ENCODE measurements at regions not wholly inside any gene's neighbourhood (a gene's known extent, or its start where the extent isn't known, plus 50 kb on each side); places are given as distances from the start of the nearest gene placed in this dataset.

GRCh38 chr9:38224941-38225340, 155.9 kb upstream of the SHB start:
- DNase-seq, result no peak

GRCh38 chr9:38216572-38216971, 147.5 kb upstream of the SHB start:
- no peak for DNase-seq

- no peak for DNase-seq
Observed at GRCh38 chr9:38215465-38215864, 146.4 kb upstream of the SHB start.

DNA sequence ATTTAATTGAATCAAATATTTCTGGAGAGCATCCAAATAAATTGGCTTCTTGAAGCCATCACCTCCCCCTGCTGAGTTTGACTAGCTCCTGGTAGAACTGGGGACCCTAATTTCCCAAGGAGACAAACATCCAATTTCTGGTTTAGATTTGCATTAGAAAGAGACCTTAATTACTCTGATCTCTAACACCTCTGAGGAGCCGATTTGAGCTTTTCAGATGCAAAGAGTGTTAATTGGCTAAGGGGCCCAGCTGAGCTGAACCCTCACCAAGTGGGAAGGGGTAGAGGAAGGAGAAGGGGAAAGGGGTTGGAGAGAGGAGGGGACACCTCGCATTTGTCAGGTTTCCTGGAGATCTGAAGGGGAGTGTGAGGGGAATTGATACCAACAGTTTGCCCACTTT, 145.4 kb upstream of the SHB start:
- DNase-seq, result no peak

DNA sequence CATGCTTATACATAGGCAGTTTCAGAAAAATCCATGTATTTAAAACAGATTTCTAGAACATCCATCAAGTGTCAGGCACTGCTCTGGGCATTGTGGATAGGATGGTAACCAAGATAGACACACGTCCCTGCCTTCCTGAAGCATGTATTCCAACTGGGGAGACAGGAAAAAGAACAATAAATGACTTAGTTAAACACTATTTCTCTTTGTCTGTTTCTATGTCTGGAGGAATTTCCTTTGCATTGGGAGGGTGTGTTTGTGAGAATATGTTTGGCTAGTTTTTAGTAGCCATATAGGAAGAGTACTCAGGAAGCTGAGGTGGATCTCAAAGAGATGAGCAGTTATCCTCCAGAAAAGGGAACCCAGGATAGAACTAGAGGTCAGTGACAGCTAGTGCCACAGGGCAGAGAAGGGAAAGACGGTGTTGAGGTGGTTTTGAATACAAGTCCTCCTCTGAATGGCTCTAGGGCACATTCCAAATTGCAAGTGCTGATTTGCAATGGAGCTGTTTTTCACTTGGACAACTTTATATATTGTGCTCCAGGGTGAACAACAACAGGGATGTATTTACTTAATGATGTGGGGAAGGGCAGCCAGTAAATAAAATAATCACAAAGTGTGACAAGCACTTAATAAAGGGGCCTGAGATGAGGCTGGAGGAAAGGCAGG, 144.7 kb upstream of the SHB start:
- DNase-seq, result no peak

GRCh38 chr9:38212016-38212415, 143.0 kb upstream of the SHB start:
- no peak for DNase-seq

GRCh38 chr9:38211002-38211401, 142.0 kb upstream of the SHB start:
- no peak for DNase-seq

- DNase-seq, result no peak
Observed at GRCh38 chr9:38208206-38208901, 139.3 kb upstream of the SHB start.

GRCh38 chr9:38207247-38207778, 138.3 kb upstream of the SHB start:
- no peak for DNase-seq

GRCh38 chr9:38205279-38205678, 136.3 kb upstream of the SHB start:
- DNase-seq, result no peak

- no peak for DNase-seq
Observed at GRCh38 chr9:38202336-38202938, 133.4 kb upstream of the SHB start.

GRCh38 chr9:38201844-38202243, 132.8 kb upstream of the SHB start:
- DNase-seq, result no peak

GRCh38 chr9:38200431-38200830, 131.4 kb upstream of the SHB start:
- peak; percentile 68 for DNase-seq

GRCh38 chr9:38198140-38198539, 129.1 kb upstream of the SHB start:
- no peak for DNase-seq

GRCh38 chr9:38196714-38197113, 127.7 kb upstream of the SHB start:
- no peak for DNase-seq

DNA sequence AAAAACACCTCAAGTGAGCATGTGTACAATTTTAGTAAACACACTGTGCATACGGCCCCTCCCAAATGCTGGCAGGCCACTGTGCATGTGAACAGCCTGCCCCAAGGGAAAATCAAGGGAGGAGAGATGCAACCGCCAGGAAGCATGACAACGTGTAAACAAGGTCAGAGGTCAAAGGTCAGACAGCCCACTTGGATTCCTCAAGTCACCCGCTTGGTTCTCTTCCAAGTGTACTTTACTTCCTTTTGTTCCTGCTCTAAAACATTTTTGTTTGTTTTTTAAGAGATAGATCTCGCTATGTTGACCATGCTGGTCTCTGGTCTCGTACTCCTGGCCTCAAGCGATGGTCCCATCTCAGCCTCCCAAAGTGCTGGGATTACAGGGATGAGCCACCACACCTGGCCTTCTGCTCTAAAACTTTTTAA, 126.7 kb upstream of the SHB start:
- no peak for DNase-seq

GRCh38 chr9:38194870-38195269, 125.8 kb upstream of the SHB start:
- no peak for DNase-seq

GRCh38 chr9:38192731-38193265, 123.8 kb upstream of the SHB start:
- no peak for DNase-seq

DNA sequence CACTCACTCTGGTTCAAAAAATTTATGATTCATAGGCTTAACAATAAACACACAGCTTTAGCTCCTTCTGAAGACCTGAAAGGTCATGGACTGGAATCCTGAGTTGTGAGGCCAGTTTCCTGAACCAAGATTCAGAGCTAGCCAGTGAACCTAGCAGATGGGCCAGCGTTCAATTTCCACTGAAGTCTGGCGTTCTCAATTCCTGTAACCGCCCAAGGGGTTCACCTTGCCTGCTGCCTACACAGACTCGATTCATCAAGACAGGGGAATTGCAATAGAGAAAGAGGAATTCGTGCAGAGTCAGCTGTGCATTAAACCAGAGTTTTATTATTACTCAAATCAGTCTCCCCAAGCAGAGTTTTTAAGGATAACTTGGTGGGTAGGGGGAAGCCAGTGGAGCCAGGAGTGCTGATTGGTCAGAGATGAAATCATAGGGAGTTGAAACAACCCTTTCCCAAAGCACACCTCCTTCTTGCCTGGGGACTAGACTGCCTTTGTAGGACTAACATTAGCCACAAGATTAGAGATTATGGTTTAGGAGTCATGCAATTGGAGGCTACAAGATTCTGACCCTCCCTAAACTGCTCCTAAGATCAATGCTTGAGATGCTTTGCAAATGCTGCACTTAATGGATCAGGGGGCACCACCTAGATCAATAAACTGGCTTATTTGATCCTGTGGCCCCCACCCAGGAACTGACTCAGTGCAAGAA, 117.5 kb upstream of the SHB start:
- DNase-seq, result no peak

GRCh38 chr9:38185647-38186403, 116.8 kb upstream of the SHB start:
- DNase-seq, result no peak

DNA sequence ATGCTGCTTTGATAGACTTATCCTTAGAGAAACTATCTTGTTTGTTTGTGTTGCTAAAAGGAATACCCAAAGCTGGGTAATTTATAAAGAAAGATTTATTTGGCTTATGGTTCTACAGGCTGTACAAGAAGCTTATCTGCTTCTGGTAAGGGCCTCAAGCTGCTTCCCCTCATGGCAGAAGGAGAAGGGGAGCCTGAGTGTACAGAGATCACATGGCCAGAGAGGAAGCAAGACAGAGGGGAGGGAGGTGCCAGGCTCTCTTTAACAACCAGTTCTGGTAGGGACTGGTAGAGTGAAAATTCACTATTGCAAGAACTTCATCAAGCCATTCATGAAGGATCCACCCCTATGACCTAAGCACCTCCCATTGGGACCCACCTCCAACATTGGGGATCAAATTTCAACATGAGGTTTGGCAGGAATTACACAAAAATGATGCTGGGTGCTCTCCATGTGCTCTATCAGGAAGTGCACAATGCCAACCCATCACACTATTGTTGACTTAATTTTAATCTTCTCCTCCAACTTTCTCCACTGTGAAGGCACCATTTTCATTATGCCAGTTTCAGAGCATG, 115.1 kb upstream of the SHB start:
- no peak for DNase-seq

GRCh38 chr9:38182321-38182720, 113.3 kb upstream of the SHB start:
- DNase-seq, result no peak
